ENCODE measurements at regions not wholly inside any gene's neighbourhood (a gene's known extent, or its start where the extent isn't known, plus 50 kb on each side); places are given as distances from the start of the nearest gene placed in this dataset.
A peak's percentile ranks its signal among the peaks of the same experiment; 100 is the strongest.
"Not testable (repeated sequence)": the region's sequence is repeated elsewhere in the genome, so short reads cannot be mapped to it uniquely, and the experiment has no call there.

GRCh38 chr6:93918258-93918657 is 498.9 kb upstream of the EPHA7 start:
- intact Hi-C loops (cut with DNase I), result no loop called here
- DNase-seq (ENCODE audit: low spot score), result no peak

GRCh38 chr6:93917216-93917615 is 497.9 kb upstream of the EPHA7 start:
- no peak for DNase-seq (ENCODE audit: low spot score)
- intact Hi-C loops (cut with DNase I), result no loop called here

GRCh38 chr6:93916716-93917115 is 497.4 kb upstream of the EPHA7 start:
- intact Hi-C loops (cut with DNase I), result no loop called here
- no peak for DNase-seq (ENCODE audit: low spot score)

GRCh38 chr6:93915961-93916360 is 496.6 kb upstream of the EPHA7 start:
- no peak for DNase-seq (ENCODE audit: low spot score)
- intact Hi-C loops (cut with DNase I), result no loop called here

- no peak for DNase-seq (ENCODE audit: low spot score)
- intact Hi-C loops (cut with DNase I), result no loop called here
These were observed 483.2 kb upstream of the EPHA7 start for GRCh38 chr6:93902517-93902916.

- no peak for DNase-seq (ENCODE audit: low spot score)
- intact Hi-C loops (cut with DNase I), result no loop called here
These were observed 480.8 kb upstream of the EPHA7 start for GRCh38 chr6:93900142-93900541.

GRCh38 chr6:93896081-93896480 is 476.7 kb upstream of the EPHA7 start:
- intact Hi-C loops (cut with DNase I), result no loop called here
- no peak for DNase-seq (ENCODE audit: low spot score)

GRCh38 chr6:93894521-93894920 is 475.2 kb upstream of the EPHA7 start:
- no peak for DNase-seq (ENCODE audit: low spot score)
- intact Hi-C loops (cut with DNase I), result no loop called here

- intact Hi-C loops (cut with DNase I), result no loop called here
- DNase-seq (ENCODE audit: low spot score), result no peak
These were observed 470.4 kb upstream of the EPHA7 start for GRCh38 chr6:93889713-93890112.

GRCh38 chr6:93886416-93886815 is 467.1 kb upstream of the EPHA7 start:
- intact Hi-C loops (cut with DNase I), result no loop called here
- DNase-seq (ENCODE audit: low spot score), result no peak

GRCh38 chr6:93859971-93860370 is 440.6 kb upstream of the EPHA7 start:
- DNase-seq (ENCODE audit: low spot score), result no peak
- intact Hi-C loops (cut with DNase I), result no loop called here

- intact Hi-C loops (cut with DNase I), result no loop called here
- no peak for DNase-seq (ENCODE audit: low spot score)
These were observed 438.9 kb upstream of the EPHA7 start for GRCh38 chr6:93858213-93858612.

- DNase-seq (ENCODE audit: low spot score), result no peak
- intact Hi-C loops (cut with DNase I), result no loop called here
These were observed 430.5 kb upstream of the EPHA7 start for GRCh38 chr6:93849857-93850256.

- intact Hi-C loops (cut with DNase I), result no loop called here
- no peak for DNase-seq (ENCODE audit: low spot score)
These were observed 428.8 kb upstream of the EPHA7 start for GRCh38 chr6:93848031-93848742.

GRCh38 chr6:93842178-93842577 is 422.8 kb upstream of the EPHA7 start:
- no peak for DNase-seq (ENCODE audit: low spot score)
- intact Hi-C loops (cut with DNase I), result no loop called here

- DNase-seq (ENCODE audit: low spot score); intact Hi-C loops (cut with DNase I): not testable (repeated sequence)
These were observed 416.2 kb upstream of the EPHA7 start for GRCh38 chr6:93835451-93836145.

- intact Hi-C loops (cut with DNase I); DNase-seq (ENCODE audit: low spot score): not testable (repeated sequence)
These were observed 415.7 kb upstream of the EPHA7 start for GRCh38 chr6:93835026-93835425.

GRCh38 chr6:93833326-93833725 is 414.0 kb upstream of the EPHA7 start:
- DNase-seq (ENCODE audit: low spot score), result peak; percentile 62
- intact Hi-C loops (cut with DNase I), result not testable (repeated sequence)

- DNase-seq (ENCODE audit: low spot score); intact Hi-C loops (cut with DNase I): not testable (repeated sequence)
These were observed 410.4 kb upstream of the EPHA7 start for GRCh38 chr6:93829757-93830156.

GRCh38 chr6:93829009-93829408 is 409.6 kb upstream of the EPHA7 start:
- intact Hi-C loops (cut with DNase I), result no loop called here
- DNase-seq (ENCODE audit: low spot score), result no peak

GRCh38 chr6:93828553-93828952 is 409.2 kb upstream of the EPHA7 start:
- intact Hi-C loops (cut with DNase I), result no loop called here
- no peak for DNase-seq (ENCODE audit: low spot score)
